ENCODE measurements at regions not wholly inside any gene's neighbourhood (a gene's known extent, or its start where the extent isn't known, plus 50 kb on each side); places are given as distances from the start of the nearest gene placed in this dataset.

- no peak overlapping the region for H3K27ac Mint-ChIP-seq (ENCODE audit: low read depth)
- H3K4me1 Mint-ChIP-seq = no peaks in the 10 kb centered on the region
- H3K4me3 Mint-ChIP-seq = no peak overlapping the region
- ATAC-seq (replicated peaks; ENCODE audit: extremely low read depth, poor library complexity, severe bottlenecking) (no peak), DNase-seq (ENCODE audit: low spot score in 2 of 2) (no peak)
- peaks cover 23% of the 10 kb centered on the region for H3K9me3 Mint-ChIP-seq
- H3K36me3 Mint-ChIP-seq (ENCODE audit: insufficient read depth) = peaks cover 3% of the 10 kb centered on the region
- no peaks in the 10 kb centered on the region for H3K27me3 Mint-ChIP-seq
Measured at GRCh38 chr7:33687625-33688024, 217.7 kb upstream of the BMPER start.

- ATAC-seq (replicated peaks; ENCODE audit: extremely low read depth, poor library complexity, severe bottlenecking) (no peak), DNase-seq (ENCODE audit: low spot score in 2 of 2) (no peak)
- Mint-ChIP-seq H3K27me3 (no peaks in the 10 kb centered on the region), H3K4me1 (no peaks in the 10 kb centered on the region), H3K4me3 (no peak overlapping the region), H3K27ac (ENCODE audit: low read depth) (no peak overlapping the region), H3K9me3 (peaks cover 15% of the 10 kb centered on the region), H3K36me3 (ENCODE audit: insufficient read depth) (peaks cover 3% of the 10 kb centered on the region)
Measured at GRCh38 chr7:33691180-33691579, 214.2 kb upstream of the BMPER start.

GRCh38 chr7:33692956-33693355, 212.4 kb upstream of the BMPER start:
- peaks cover 3% of the 10 kb centered on the region for H3K36me3 Mint-ChIP-seq (ENCODE audit: insufficient read depth)

GRCh38 chr7:33694006-33694405, 211.3 kb upstream of the BMPER start:
- Mint-ChIP-seq H3K27me3 (no peaks in the 10 kb centered on the region), H3K36me3 (ENCODE audit: insufficient read depth) (peaks cover 2% of the 10 kb centered on the region), H3K4me3 (no peak overlapping the region), H3K9me3 (peaks cover 16% of the 10 kb centered on the region), H3K27ac (ENCODE audit: low read depth) (no peak overlapping the region), H3K4me1 (no peaks in the 10 kb centered on the region)
- DNase-seq (ENCODE audit: low spot score in 2 of 2) = no peak
- ATAC-seq (replicated peaks; ENCODE audit: extremely low read depth, poor library complexity, severe bottlenecking) = no peak

More at GRCh38 chr7:33692956-33693355, 212.4 kb upstream of the BMPER start:
- Mint-ChIP-seq H3K4me1 (no peaks in the 10 kb centered on the region), H3K9me3 (peaks cover 15% of the 10 kb centered on the region), H3K27ac (ENCODE audit: low read depth) (no peak overlapping the region), H3K4me3 (no peak overlapping the region), H3K27me3 (no peaks in the 10 kb centered on the region)
- no peak for ATAC-seq (replicated peaks; ENCODE audit: extremely low read depth, poor library complexity, severe bottlenecking)
- no peak for DNase-seq (ENCODE audit: low spot score in 2 of 2)

- ATAC-seq (replicated peaks; ENCODE audit: extremely low read depth, poor library complexity, severe bottlenecking) (no peak), DNase-seq (ENCODE audit: low spot score in 2 of 2) (no peak)
- peaks cover 24% of the 10 kb centered on the region for H3K9me3 Mint-ChIP-seq
- H3K36me3 Mint-ChIP-seq (ENCODE audit: insufficient read depth) = no peaks in the 10 kb centered on the region
- no peak overlapping the region for H3K4me3 Mint-ChIP-seq
- peaks cover 8% of the 10 kb centered on the region for H3K4me1 Mint-ChIP-seq
- H3K27ac Mint-ChIP-seq (ENCODE audit: low read depth) = no peak overlapping the region
- no peaks in the 10 kb centered on the region for H3K27me3 Mint-ChIP-seq
Measured at GRCh38 chr7:33697616-33698015, 207.7 kb upstream of the BMPER start.

GRCh38 chr7:33698041-33698440, 207.3 kb upstream of the BMPER start:
- Mint-ChIP-seq H3K4me1 (peaks cover 12% of the 10 kb centered on the region), H3K9me3 (peaks cover 27% of the 10 kb centered on the region)

GRCh38 chr7:33698692-33699128, 206.6 kb upstream of the BMPER start:
- Mint-ChIP-seq H3K27me3 (no peaks in the 10 kb centered on the region), H3K36me3 (ENCODE audit: insufficient read depth) (no peaks in the 10 kb centered on the region), H3K4me3 (no peak overlapping the region), H3K4me1 (peaks cover 18% of the 10 kb centered on the region), H3K27ac (ENCODE audit: low read depth) (no peak overlapping the region), H3K9me3 (peaks cover 31% of the 10 kb centered on the region)
- DNase-seq (ENCODE audit: low spot score in 2 of 2) (no peak), ATAC-seq (replicated peaks; ENCODE audit: extremely low read depth, poor library complexity, severe bottlenecking) (no peak)

More at GRCh38 chr7:33698041-33698440, 207.3 kb upstream of the BMPER start:
- no peak overlapping the region for H3K4me3 Mint-ChIP-seq
- ATAC-seq (replicated peaks; ENCODE audit: extremely low read depth, poor library complexity, severe bottlenecking) (no peak), DNase-seq (ENCODE audit: low spot score in 2 of 2) (no peak)
- H3K36me3 Mint-ChIP-seq (ENCODE audit: insufficient read depth) = no peaks in the 10 kb centered on the region
- H3K27me3 Mint-ChIP-seq = no peaks in the 10 kb centered on the region
- H3K27ac Mint-ChIP-seq (ENCODE audit: low read depth) = no peak overlapping the region

GRCh38 chr7:33700001-33700899, 205.1 kb upstream of the BMPER start:
- Mint-ChIP-seq H3K4me1 (peaks cover 23% of the 10 kb centered on the region), H3K9me3 (peaks cover 31% of the 10 kb centered on the region), H3K27me3 (no peaks in the 10 kb centered on the region), H3K27ac (ENCODE audit: low read depth) (no peak overlapping the region), H3K36me3 (ENCODE audit: insufficient read depth) (peaks cover 3% of the 10 kb centered on the region), H3K4me3 (no peak overlapping the region)
- DNase-seq (ENCODE audit: low spot score in 2 of 2) (no peak), ATAC-seq (replicated peaks; ENCODE audit: extremely low read depth, poor library complexity, severe bottlenecking) (no peak)

GRCh38 chr7:33701189-33701740, 204.1 kb upstream of the BMPER start:
- Mint-ChIP-seq H3K9me3 (peaks cover 31% of the 10 kb centered on the region), H3K27me3 (no peaks in the 10 kb centered on the region), H3K4me3 (no peak overlapping the region), H3K27ac (ENCODE audit: low read depth) (no peak overlapping the region), H3K36me3 (ENCODE audit: insufficient read depth) (peaks cover 3% of the 10 kb centered on the region), H3K4me1 (peaks cover 28% of the 10 kb centered on the region)
- DNase-seq (ENCODE audit: low spot score in 2 of 2) (no peak), ATAC-seq (replicated peaks; ENCODE audit: extremely low read depth, poor library complexity, severe bottlenecking) (no peak)

GRCh38 chr7:33701927-33702326, 203.4 kb upstream of the BMPER start:
- Mint-ChIP-seq H3K9me3 (peaks cover 31% of the 10 kb centered on the region), H3K36me3 (ENCODE audit: insufficient read depth) (peaks cover 3% of the 10 kb centered on the region), H3K27ac (ENCODE audit: low read depth) (peak overlapping the region; percentile 72), H3K27me3 (no peaks in the 10 kb centered on the region), H3K4me3 (no peak overlapping the region), H3K4me1 (peaks cover 28% of the 10 kb centered on the region)
- DNase-seq (ENCODE audit: low spot score in 2 of 2) = no peak
- ATAC-seq (replicated peaks; ENCODE audit: extremely low read depth, poor library complexity, severe bottlenecking) = no peak

- Mint-ChIP-seq H3K36me3 (ENCODE audit: insufficient read depth) (peaks cover 3% of the 10 kb centered on the region), H3K27me3 (no peaks in the 10 kb centered on the region), H3K4me1 (peaks cover 28% of the 10 kb centered on the region), H3K27ac (ENCODE audit: low read depth) (peak overlapping the region; percentile 72), H3K9me3 (peaks cover 31% of the 10 kb centered on the region), H3K4me3 (peak overlapping the region; percentile 18)
- no peak for DNase-seq (ENCODE audit: low spot score in 2 of 2)
- ATAC-seq (replicated peaks; ENCODE audit: extremely low read depth, poor library complexity, severe bottlenecking) = no peak
Measured at GRCh38 chr7:33702514-33703054, 202.8 kb upstream of the BMPER start.

GRCh38 chr7:33705333-33705833, 200.0 kb upstream of the BMPER start:
- H3K4me1 Mint-ChIP-seq = peaks cover 28% of the 10 kb centered on the region
- DNase-seq (ENCODE audit: low spot score in 2 of 2) (no peak), ATAC-seq (replicated peaks; ENCODE audit: extremely low read depth, poor library complexity, severe bottlenecking) (no peak)
- H3K36me3 Mint-ChIP-seq (ENCODE audit: insufficient read depth) = peaks cover 3% of the 10 kb centered on the region
- H3K27ac Mint-ChIP-seq (ENCODE audit: low read depth) = no peak overlapping the region
- no peaks in the 10 kb centered on the region for H3K27me3 Mint-ChIP-seq
- H3K9me3 Mint-ChIP-seq = peaks cover 17% of the 10 kb centered on the region
- H3K4me3 Mint-ChIP-seq = peak overlapping the region; percentile 14

All from central memory CD8-positive, alpha-beta T cell (primary cell).